H9 (cell line): ENCODE measurements at regions not wholly inside any gene's neighbourhood (a gene's known extent, or its start where the extent isn't known, plus 50 kb on each side); places are given as distances from the start of the nearest gene placed in this dataset.

Experiments
- DNase-seq: peaks from one replicate; pipeline ENCODE4 v3.0.0-alpha.2; 2017
- H2AFZ ChIP-seq: one replicate; pipeline ENCODE4 v1.6.1; 2013; ENCODE audit warnings: mild to moderate bottlenecking, low read length, control low read depth, moderate library complexity
- H2AK5ac ChIP-seq: 2 replicates; pipeline ENCODE4 v1.6.1; 2013; ENCODE audit warnings: low read length, control low read depth, mixed read lengths; ENCODE audit not compliant: insufficient read length
- H2BK120ac ChIP-seq: one replicate; pipeline ENCODE4 v1.6.1; 2013; ENCODE audit warnings: low read depth, mild to moderate bottlenecking, low read length, control low read depth, inconsistent platforms; ENCODE audit not compliant: poor library complexity, severe bottlenecking
- H2BK12ac ChIP-seq: 2 replicates; pipeline ENCODE4 v1.6.1; 2013; ENCODE audit warnings: low read length, control low read depth, mixed read lengths, low read depth; ENCODE audit not compliant: insufficient read length
- H2BK15ac ChIP-seq: 2 replicates; pipeline ENCODE4 v1.6.1; 2013; ENCODE audit warnings: low read depth, low read length, control low read depth
- H2BK20ac ChIP-seq: one replicate; pipeline ENCODE4 v1.6.1; 2013; ENCODE audit warnings: low read depth, mild to moderate bottlenecking, low read length, control low read depth, inconsistent platforms; ENCODE audit not compliant: poor library complexity, severe bottlenecking
- H2BK5ac ChIP-seq: 2 replicates; pipeline ENCODE4 v1.6.1; 2013; ENCODE audit warnings: low read length, control low read depth, mixed read lengths; ENCODE audit not compliant: insufficient read length
- H3K14ac ChIP-seq: 2 replicates; pipeline ENCODE4 v1.6.1; 2013; ENCODE audit warnings: low read length, control low read depth; ENCODE audit not compliant: insufficient read depth
- H3K18ac ChIP-seq: 2 replicates; pipeline ENCODE4 v1.6.1; 2013; ENCODE audit warnings: low read depth, mild to moderate bottlenecking, mixed read lengths, low read length, control low read depth; ENCODE audit not compliant: insufficient read length
- H3K23ac ChIP-seq: 2 replicates; pipeline ENCODE4 v1.6.1; 2013; ENCODE audit warnings: low read length, control low read depth, mixed read lengths, low read depth; ENCODE audit not compliant: insufficient read length
- H3K23me2 ChIP-seq: 2 replicates; pipeline ENCODE4 v1.6.1; 2013; ENCODE audit warnings: low read depth, mild to moderate bottlenecking, mixed read lengths, low read length, control low read depth; ENCODE audit not compliant: insufficient read length, poor library complexity, severe bottlenecking
- H3K27ac ChIP-seq: 2 replicates; pipeline ENCODE4 v1.5.1; 2013; ENCODE audit warnings: low read length, control low read depth, mixed read lengths, low read depth; ENCODE audit not compliant: insufficient read length
- H3K27me3 ChIP-seq: 2 replicates; pipeline ENCODE4 v1.6.1; 2013; ENCODE audit warnings: low read length, control low read depth, inconsistent platforms; ENCODE audit not compliant: insufficient read depth
- H3K4ac ChIP-seq: 2 replicates; pipeline ENCODE4 v1.6.1; 2013; ENCODE audit warnings: low read depth, mild to moderate bottlenecking, control low read depth, inconsistent platforms, low read length, moderate library complexity
- H3K4me1 ChIP-seq: 2 replicates; pipeline ENCODE4 v1.6.1; 2013; ENCODE audit warnings: low read length, control low read depth, inconsistent platforms; ENCODE audit not compliant: insufficient read depth
- H3K4me2 ChIP-seq: 2 replicates; pipeline ENCODE4 v1.6.1; 2013; ENCODE audit warnings: low read length, control low read depth, mixed read lengths; ENCODE audit not compliant: insufficient read length, insufficient read depth
- H3K56ac ChIP-seq: 2 replicates; pipeline ENCODE4 v1.6.1; 2013; ENCODE audit warnings: low read depth, mild to moderate bottlenecking, mixed read lengths, low read length, control low read depth; ENCODE audit not compliant: insufficient read length
- H3K79me1 ChIP-seq: 2 replicates; pipeline ENCODE4 v1.6.1; 2013; ENCODE audit warnings: low read depth, mild to moderate bottlenecking, moderate library complexity, low read length, control low read depth, inconsistent platforms; ENCODE audit not compliant: insufficient read depth, poor library complexity, severe bottlenecking
- H3K79me2 ChIP-seq: 2 replicates; pipeline ENCODE4 v1.6.1; 2013; ENCODE audit warnings: low read length, control low read depth, inconsistent platforms; ENCODE audit not compliant: insufficient read depth
- H3K9ac ChIP-seq: 2 replicates; pipeline ENCODE4 v1.6.1; 2013; ENCODE audit warnings: low read length, control low read depth, mixed read lengths; ENCODE audit not compliant: insufficient read length; ENCODE audit errors: extremely low read depth
- H3K9me3 ChIP-seq: one replicate; pipeline ENCODE4 v1.6.1; 2013; ENCODE audit warnings: low read depth, low read length, inconsistent platforms; ENCODE audit not compliant: control insufficient read depth
- H3T11ph ChIP-seq: one replicate; pipeline ENCODE4 v1.6.1; 2013; ENCODE audit warnings: mild to moderate bottlenecking, low read length, control low read depth, inconsistent platforms
- H4K20me1 ChIP-seq: one replicate; pipeline ENCODE4 v1.6.1; 2013; ENCODE audit not compliant: control insufficient read depth, insufficient read length, insufficient read depth
- H4K5ac ChIP-seq: 2 replicates; pipeline ENCODE4 v1.6.1; 2013; ENCODE audit warnings: low read depth, mild to moderate bottlenecking, mixed read lengths, low read length, control low read depth; ENCODE audit not compliant: insufficient read length
- H4K8ac ChIP-seq: replicated peaks from 2 replicates; pipeline ENCODE4 v1.6.1; 2013; ENCODE audit warnings: low read length, control low read depth, mixed read lengths, low read depth; ENCODE audit not compliant: insufficient read length
- H4K91ac ChIP-seq: 2 replicates; pipeline ENCODE4 v1.6.1; 2013; ENCODE audit warnings: low read depth, mild to moderate bottlenecking, moderate library complexity, mixed read lengths, low read length, control low read depth; ENCODE audit not compliant: insufficient read length
- H3K27ac Mint-ChIP-seq, 3 experiments: 2 replicates in 2 of 3; 3 replicates in 1 of 3; pipeline ENCODE4 v1.8.0; 2020 to 2021; ENCODE audit warnings: mixed read lengths in 3 of 3, mild to moderate bottlenecking in 1 of 3, moderate library complexity in 1 of 3
- H3K27me3 Mint-ChIP-seq: 2 replicates; pipeline ENCODE4 v1.8.0; 2021; ENCODE audit warnings: low read depth, mild to moderate bottlenecking, moderate library complexity, mixed read lengths
- H3K36me3 Mint-ChIP-seq, 3 experiments: 2 replicates in 2 of 3; 3 replicates in 1 of 3; pipeline ENCODE4 v1.8.0; 2020 to 2021; ENCODE audit warnings: low read depth in 3 of 3, mixed read lengths in 3 of 3; ENCODE audit not compliant: insufficient read depth in 1 of 3
- H3K4me1 Mint-ChIP-seq, 2 experiments: 2 replicates each; pipeline ENCODE4 v1.8.0; 2020; ENCODE audit warnings: mixed read lengths in 2 of 2
- H3K4me3 Mint-ChIP-seq, 2 experiments: 2 replicates in 1 of 2; 3 replicates in 1 of 2; pipeline ENCODE4 v1.8.0; 2020 to 2021; ENCODE audit warnings: mild to moderate bottlenecking in 2 of 2, mixed read lengths in 2 of 2, moderate library complexity in 1 of 2
- H3K9me3 Mint-ChIP-seq, 2 experiments: 2 replicates in 1 of 2; 3 replicates in 1 of 2; pipeline ENCODE4 v1.8.0; 2020; ENCODE audit warnings: mild to moderate bottlenecking in 2 of 2, mixed read lengths in 2 of 2, moderate library complexity in 1 of 2
- CTCF ChIP-seq: fragments of 200-600 bp; sonication (generic); conservative IDR thresholded peaks from 3 replicates; pipeline ENCODE4 v1.8.0; 2021; ENCODE audit warnings: antibody characterized with exemption, mild to moderate bottlenecking
- WGBS: extraction: QIAGEN DNeasy Blood & Tissue Kit; methylation state at CpG from one replicate; pipeline ENCODE4 v1.1.7; 2013; ENCODE audit warnings: missing lambda C conversion rate, low lambda C conversion rate, mixed read lengths; ENCODE audit not compliant: insufficient read length; ENCODE audit errors: extremely low coverage; 5-methylcytosine and 5-hydroxymethylcytosine counted together

GRCh38 chr10:121307411-121307980, 290.7 kb downstream of the FGFR2 start:
- Histone ChIP-seq H3T11ph (no peak overlapping the region), H2BK20ac (no peak overlapping the region), H3K27me3 (no peaks in the 10 kb centered on the region), H3K79me1 (no peaks in the 10 kb centered on the region), H3K79me2 (no peaks in the 10 kb centered on the region), H3K4me1 (peaks cover 5% of the 10 kb centered on the region; the same call in 1 of the 2 replicates), H3K4me2 (no peak overlapping the region), H3K14ac (no peak overlapping the region), H3K9me3 (no peaks in the 10 kb centered on the region), H3K27ac (no peak overlapping the region), H2AFZ (no peak overlapping the region), H3K18ac (no peak overlapping the region), H4K20me1 (no peaks in the 10 kb centered on the region), H3K23ac (no peak overlapping the region), H4K5ac (no peak overlapping the region), H3K56ac (no peak overlapping the region), H4K8ac (no peak overlapping the region), H3K23me2 (no peaks in the 10 kb centered on the region), H2BK12ac (no peak overlapping the region), H2BK5ac (no peak overlapping the region), H2AK5ac (no peak overlapping the region), H4K91ac (no peak overlapping the region), H3K9ac (no peak overlapping the region), H3K4ac (no peak overlapping the region), H2BK120ac (no peak overlapping the region), H2BK15ac (no peak overlapping the region)
- H3K4me3 Mint-ChIP-seq = no peak overlapping the region
- peaks cover 2 to 4% of the 10 kb centered on the region in 2 experiments; a peak in 2 of 5 replicates for H3K9me3 Mint-ChIP-seq
- H3K36me3 Mint-ChIP-seq = peaks cover 0 to 8% (median 2%) of the 10 kb centered on the region in 3 experiments; a peak in 3 of 7 replicates
- no CpG with 5 or more reads among the region's 3 CpGs for WGBS
- peaks cover 3% of the 10 kb centered on the region; the same call in 1 of the 2 replicates for H3K27me3 Mint-ChIP-seq
- DNase-seq = no peak
- H3K27ac Mint-ChIP-seq = no peak overlapping the region
- H3K4me1 Mint-ChIP-seq = peaks cover 33 to 37% of the 10 kb centered on the region in 2 experiments
- TF ChIP-seq CTCF = no peak
